Liver (tissue), 8 donors: ENCODE measurements at regions not wholly inside any gene's neighbourhood (a gene's known extent, or its start where the extent isn't known, plus 50 kb on each side); places are given as distances from the start of the nearest gene placed in this dataset.

Source experiments
- DNase-seq: peaks from one replicate; pipeline ENCODE4 v3.0.0-alpha.2; 2017; ENCODE audit warnings: low spot score
- H3K27ac ChIP-seq, 2 donors: one replicate each; pipeline ENCODE4 v1.7.0; 2013; ENCODE audit warnings: inconsistent platforms in 2 of 2, low read length in 2 of 2, control low read depth in 1 of 2, low read depth in 1 of 2, mild to moderate bottlenecking in 1 of 2
- H3K27me3 ChIP-seq, 4 donors: one replicate each; pipeline versions ENCODE4 v1.6.1 to v1.7.0; 2013; ENCODE audit warnings: low read length in 3 of 4, inconsistent platforms in 1 of 4, mild to moderate bottlenecking in 1 of 4, moderate library complexity in 1 of 4; ENCODE audit not compliant: control insufficient read depth in 4 of 4, insufficient read depth in 4 of 4
- H3K36me3 ChIP-seq, 4 donors: one replicate each; pipeline versions ENCODE4 v1.6.1 to v1.7.0; 2013; ENCODE audit warnings: low read length in 3 of 4, mild to moderate bottlenecking in 3 of 4, low read depth in 1 of 4, moderate library complexity in 1 of 4; ENCODE audit not compliant: control insufficient read depth in 4 of 4, insufficient read depth in 3 of 4
- H3K4me1 ChIP-seq, 4 donors: one replicate each; pipeline versions ENCODE4 v1.6.1 to v1.7.0; 2013; ENCODE audit warnings: low read length in 3 of 4, mild to moderate bottlenecking in 3 of 4, moderate library complexity in 1 of 4; ENCODE audit not compliant: control insufficient read depth in 4 of 4, insufficient read depth in 4 of 4
- H3K4me3 ChIP-seq, 3 donors: one replicate each; pipeline versions ENCODE4 v1.6.1 to v1.7.0; 2013; ENCODE audit warnings: low read length in 3 of 3, control low read depth in 1 of 3, low read depth in 1 of 3, mild to moderate bottlenecking in 1 of 3
- H3K9ac ChIP-seq, 2 donors: one replicate each; pipeline ENCODE4 v1.7.0; 2013; ENCODE audit warnings: low read length in 2 of 2, mild to moderate bottlenecking in 2 of 2, moderate library complexity in 2 of 2, control low read depth in 1 of 2, low read depth in 1 of 2
- H3K9me3 ChIP-seq, 4 donors: one replicate each; pipeline versions ENCODE4 v1.6.1 to v1.7.0; 2013; ENCODE audit warnings: low read length in 3 of 4; ENCODE audit not compliant: control insufficient read depth in 4 of 4
- EGR1 ChIP-seq, 2 donors: IDR thresholded peaks; 2 replicates each; pipeline ENCODE4 v1.6.1; 2016 to 2018; ENCODE audit warnings: antibody characterized with exemption in 2 of 2, low read depth in 2 of 2
- FOXA1 ChIP-seq: IDR thresholded peaks from 2 replicates; pipeline ENCODE4 v1.6.1; 2016; ENCODE audit warnings: antibody characterized with exemption
- FOXA2 ChIP-seq: IDR thresholded peaks from 2 replicates; pipeline ENCODE4 v1.6.1; 2016; ENCODE audit warnings: antibody characterized with exemption
- GABPA ChIP-seq, 2 donors: IDR thresholded peaks in 1 of 2; conservative IDR thresholded peaks in 1 of 2; 2 replicates each; pipeline ENCODE4 v1.6.1; 2016; ENCODE audit warnings: antibody characterized with exemption in 2 of 2, mild to moderate bottlenecking in 1 of 2, moderate library complexity in 1 of 2
- HNF4A ChIP-seq, 2 donors: conservative IDR thresholded peaks; 2 replicates each; pipeline ENCODE4 v1.6.1; 2016; ENCODE audit warnings: antibody characterized with exemption in 2 of 2, mild to moderate bottlenecking in 2 of 2
- HNF4G ChIP-seq: IDR thresholded peaks from 2 replicates; pipeline ENCODE4 v1.6.1; 2016; ENCODE audit warnings: antibody characterized with exemption
- JUND ChIP-seq, 2 donors: IDR thresholded peaks; 2 replicates each; pipeline ENCODE4 v1.6.1; 2016; ENCODE audit warnings: antibody characterized with exemption in 2 of 2
- NR2F2 ChIP-seq: IDR thresholded peaks from 2 replicates; pipeline ENCODE4 v1.6.1; 2016; ENCODE audit warnings: antibody characterized with exemption
- RAD21 ChIP-seq, 2 donors: IDR thresholded peaks; 2 replicates each; pipeline ENCODE4 v1.6.1; 2016; ENCODE audit warnings: antibody characterized with exemption in 2 of 2, mild to moderate bottlenecking in 2 of 2
- SP1 ChIP-seq: IDR thresholded peaks from 2 replicates; pipeline ENCODE4 v1.6.1; 2018; ENCODE audit warnings: antibody characterized with exemption, mild to moderate bottlenecking
- TAF1 ChIP-seq: conservative IDR thresholded peaks from 2 replicates; pipeline ENCODE4 v1.6.1; 2016; ENCODE audit warnings: antibody characterized with exemption, mild to moderate bottlenecking
- YY1 ChIP-seq: IDR thresholded peaks from 2 replicates; pipeline ENCODE4 v1.6.1; 2016; ENCODE audit warnings: antibody characterized with exemption, mild to moderate bottlenecking
- WGBS: extraction: QIAGEN DNeasy Blood & Tissue Kit; methylation state at CpG from one replicate; pipeline ENCODE4 v1.1.7; 2013; 5-methylcytosine and 5-hydroxymethylcytosine counted together
- TF ChIP-seq, protein P1 (sequence below): IDR thresholded peaks from 2 replicates; pipeline ENCODE4 v1.6.1; 2016; ENCODE audit warnings: antibody characterized with exemption
- TF ChIP-seq, protein P2 (sequence below): IDR thresholded peaks from 2 replicates; pipeline ENCODE4 v1.6.1; 2016; ENCODE audit warnings: antibody characterized with exemption
- TF ChIP-seq, protein P3 (sequence below): fragments of 150-350 bp; IDR thresholded peaks from 2 replicates; pipeline ENCODE4 v1.5.1; 2017; ENCODE audit warnings: improper control_type of control experiment, low read depth, low read length; ENCODE audit not compliant: missing input control
- TF ChIP-seq, protein P4 (sequence below): IDR thresholded peaks from 2 replicates; pipeline ENCODE4 v1.6.1; 2016; ENCODE audit warnings: antibody characterized with exemption
- donor health status: healthy.
- donor health status: healthy.
- donor health status: healthy.
- donor health status: healthy.
- donor health status: healthy.

DNA sequence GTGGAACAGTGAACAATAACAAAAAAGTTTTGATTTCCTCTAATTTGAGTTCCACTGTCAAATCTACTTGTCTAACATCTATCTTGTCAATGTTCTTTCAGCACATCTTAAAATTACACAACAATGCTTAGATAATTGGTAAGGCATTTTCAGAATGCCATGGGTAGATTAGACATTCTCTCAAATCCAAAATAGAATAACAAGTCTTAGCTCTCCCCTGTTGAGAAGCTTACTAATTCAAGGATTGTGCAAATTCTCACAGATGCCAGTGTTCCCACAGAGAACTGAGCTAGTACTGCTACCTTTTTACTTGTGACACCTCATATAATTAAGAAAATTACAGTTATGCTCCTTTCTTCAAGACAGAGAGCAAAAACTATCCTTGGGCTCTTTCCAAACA lies 2442.0 kb downstream of the PCDH7 start (continued):
- TF ChIP-seq FOXA2 (no peak), HNF4G (no peak), NR2F2 (no peak), TAF1 (no peak), JUND (IDR thresholded peaks at IDR 0.05) (no peak), EGR1 (IDR thresholded peaks at IDR 0.05; ENCODE audit: low read depth in 2 of 2) (no peak), RAD21 (IDR thresholded peaks at IDR 0.05) (no peak), HNF4A (conservative IDR thresholded peaks at IDR 0.05) (no peak)
- TF ChIP-seq, protein P1, sequence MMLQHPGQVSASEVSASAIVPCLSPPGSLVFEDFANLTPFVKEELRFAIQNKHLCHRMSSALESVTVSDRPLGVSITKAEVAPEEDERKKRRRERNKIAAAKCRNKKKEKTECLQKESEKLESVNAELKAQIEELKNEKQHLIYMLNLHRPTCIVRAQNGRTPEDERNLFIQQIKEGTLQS, result no peak
- TF ChIP-seq, protein P2, sequence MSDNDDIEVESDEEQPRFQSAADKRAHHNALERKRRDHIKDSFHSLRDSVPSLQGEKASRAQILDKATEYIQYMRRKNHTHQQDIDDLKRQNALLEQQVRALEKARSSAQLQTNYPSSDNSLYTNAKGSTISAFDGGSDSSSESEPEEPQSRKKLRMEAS, result no peak

DNA sequence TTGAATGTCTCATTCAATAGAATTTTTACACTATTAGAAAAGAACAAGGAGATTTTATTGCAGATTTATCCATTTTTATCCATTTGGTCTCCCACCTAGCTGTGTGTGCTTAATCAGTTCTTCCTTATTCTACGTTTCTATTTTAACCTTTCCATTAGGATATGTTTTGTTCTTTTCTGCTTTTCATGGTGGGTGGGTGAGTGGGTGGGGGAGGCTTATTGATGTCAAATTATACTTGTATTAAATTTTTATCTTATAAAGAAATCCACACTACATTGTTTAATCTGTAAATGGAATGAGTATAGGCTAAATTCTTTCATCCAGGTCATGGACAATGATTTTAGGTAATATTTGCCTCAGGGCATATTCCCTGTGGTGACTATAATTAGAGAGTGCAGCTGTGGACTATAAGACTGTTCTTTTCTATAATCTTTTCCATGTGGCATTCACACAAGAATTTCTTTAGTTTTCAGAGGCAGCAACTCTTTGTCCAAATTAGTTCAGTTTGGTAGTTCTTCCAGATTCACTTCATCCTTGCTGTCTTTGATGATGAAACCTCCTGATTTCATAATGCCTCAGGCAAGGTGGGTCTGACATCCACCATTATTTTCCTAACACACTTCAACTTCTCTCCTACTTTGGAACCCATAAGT lies 2451.8 kb downstream of the PCDH7 start:
- H3K27me3 ChIP-seq, result no peaks in the 10 kb centered on the region
- no peak overlapping the region for H3K9ac ChIP-seq
- H3K36me3 ChIP-seq, result no peaks in the 10 kb centered on the region
- TF ChIP-seq FOXA2 (no peak), JUND (IDR thresholded peaks at IDR 0.05) (no peak), YY1 (no peak), SP1 (no peak), TAF1 (no peak), RAD21 (IDR thresholded peaks at IDR 0.05) (no peak), FOXA1 (no peak), EGR1 (IDR thresholded peaks at IDR 0.05; ENCODE audit: low read depth in 2 of 2) (no peak), HNF4A (conservative IDR thresholded peaks at IDR 0.05) (no peak), HNF4G (no peak), GABPA (IDR thresholded peaks at IDR 0.05 in 1 of 2, conservative IDR thresholded peaks at IDR 0.05 in 1 of 2) (no peak)
- TF ChIP-seq, protein P3, sequence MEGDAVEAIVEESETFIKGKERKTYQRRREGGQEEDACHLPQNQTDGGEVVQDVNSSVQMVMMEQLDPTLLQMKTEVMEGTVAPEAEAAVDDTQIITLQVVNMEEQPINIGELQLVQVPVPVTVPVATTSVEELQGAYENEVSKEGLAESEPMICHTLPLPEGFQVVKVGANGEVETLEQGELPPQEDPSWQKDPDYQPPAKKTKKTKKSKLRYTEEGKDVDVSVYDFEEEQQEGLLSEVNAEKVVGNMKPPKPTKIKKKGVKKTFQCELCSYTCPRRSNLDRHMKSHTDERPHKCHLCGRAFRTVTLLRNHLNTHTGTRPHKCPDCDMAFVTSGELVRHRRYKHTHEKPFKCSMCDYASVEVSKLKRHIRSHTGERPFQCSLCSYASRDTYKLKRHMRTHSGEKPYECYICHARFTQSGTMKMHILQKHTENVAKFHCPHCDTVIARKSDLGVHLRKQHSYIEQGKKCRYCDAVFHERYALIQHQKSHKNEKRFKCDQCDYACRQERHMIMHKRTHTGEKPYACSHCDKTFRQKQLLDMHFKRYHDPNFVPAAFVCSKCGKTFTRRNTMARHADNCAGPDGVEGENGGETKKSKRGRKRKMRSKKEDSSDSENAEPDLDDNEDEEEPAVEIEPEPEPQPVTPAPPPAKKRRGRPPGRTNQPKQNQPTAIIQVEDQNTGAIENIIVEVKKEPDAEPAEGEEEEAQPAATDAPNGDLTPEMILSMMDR, result no peak
- TF ChIP-seq, protein P4, sequence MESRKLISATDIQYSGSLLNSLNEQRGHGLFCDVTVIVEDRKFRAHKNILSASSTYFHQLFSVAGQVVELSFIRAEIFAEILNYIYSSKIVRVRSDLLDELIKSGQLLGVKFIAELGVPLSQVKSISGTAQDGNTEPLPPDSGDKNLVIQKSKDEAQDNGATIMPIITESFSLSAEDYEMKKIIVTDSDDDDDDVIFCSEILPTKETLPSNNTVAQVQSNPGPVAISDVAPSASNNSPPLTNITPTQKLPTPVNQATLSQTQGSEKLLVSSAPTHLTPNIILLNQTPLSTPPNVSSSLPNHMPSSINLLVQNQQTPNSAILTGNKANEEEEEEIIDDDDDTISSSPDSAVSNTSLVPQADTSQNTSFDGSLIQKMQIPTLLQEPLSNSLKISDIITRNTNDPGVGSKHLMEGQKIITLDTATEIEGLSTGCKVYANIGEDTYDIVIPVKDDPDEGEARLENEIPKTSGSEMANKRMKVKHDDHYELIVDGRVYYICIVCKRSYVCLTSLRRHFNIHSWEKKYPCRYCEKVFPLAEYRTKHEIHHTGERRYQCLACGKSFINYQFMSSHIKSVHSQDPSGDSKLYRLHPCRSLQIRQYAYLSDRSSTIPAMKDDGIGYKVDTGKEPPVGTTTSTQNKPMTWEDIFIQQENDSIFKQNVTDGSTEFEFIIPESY, result no peak
- TF ChIP-seq, protein P2, result no peak
- H3K4me1 ChIP-seq, result no peaks in the 10 kb centered on the region
- WGBS, result 68% methylated on average over 1 of the region's 1 CpG
- H3K27ac ChIP-seq, result no peak overlapping the region
- H3K9me3 ChIP-seq, result no peaks in the 10 kb centered on the region
- no peak for DNase-seq
- H3K4me3 ChIP-seq, result no peak overlapping the region

DNA sequence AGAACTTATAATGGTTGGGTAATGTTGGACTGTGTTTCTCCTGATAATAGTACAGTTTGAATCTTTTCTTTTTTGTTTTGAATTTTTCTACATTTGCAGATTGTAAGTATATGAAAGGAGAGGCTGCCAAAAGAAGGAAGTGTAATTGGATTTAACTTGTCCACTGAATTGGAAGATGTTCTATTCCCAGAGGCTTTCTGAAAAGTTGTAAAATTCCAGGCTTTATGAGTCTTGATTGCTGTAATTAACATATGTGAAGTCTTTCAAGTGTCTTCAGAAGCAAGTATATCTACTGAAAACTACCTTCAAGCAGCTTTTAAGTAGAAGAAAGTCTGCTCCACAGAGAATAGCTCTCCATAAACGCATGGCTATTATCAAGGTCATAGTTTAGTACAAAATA lies 2456.4 kb downstream of the PCDH7 start:
- no peak overlapping the region for H3K27ac ChIP-seq
- WGBS, result 73% methylated on average over 1 of the region's 1 CpG
- no peak for TF ChIP-seq RAD21 (IDR thresholded peaks at IDR 0.05)
- TF ChIP-seq, protein P2, result no peak
- TF ChIP-seq, protein P1, result no peak
- TF ChIP-seq TAF1, result no peak
- no peak for TF ChIP-seq HNF4G
- TF ChIP-seq SP1, result no peak
- no peak for TF ChIP-seq FOXA2
- H3K9ac ChIP-seq, result no peak overlapping the region
- no peaks in the 10 kb centered on the region for H3K4me1 ChIP-seq
- no peak for DNase-seq
- no peaks in the 10 kb centered on the region for H3K9me3 ChIP-seq
- no peak overlapping the region for H3K4me3 ChIP-seq
- no peaks in the 10 kb centered on the region for H3K27me3 ChIP-seq
- H3K36me3 ChIP-seq, result no peaks in the 10 kb centered on the region
